Kidney (tissue), 13 donors: ENCODE measurements at regions not wholly inside any gene's neighbourhood (a gene's known extent, or its start where the extent isn't known, plus 50 kb on each side); places are given as distances from the start of the nearest gene placed in this dataset.

Source experiments
- DNase-seq, 5 donors: peaks; one replicate each; pipeline ENCODE4 v3.0.0-alpha.2; 2013 to 2020
- FAIRE-seq: peaks from 2 replicates; lab custom pipeline; 2012; peaks lifted over from hg19 to GRCh38; lab: Jason Lieb, UNC
- H3K27ac ChIP-seq, 2 donors: one replicate each; pipeline ENCODE4 v1.7.0; 2013; ENCODE audit warnings: low read depth in 2 of 2, low read length in 2 of 2, inconsistent platforms in 1 of 2
- H3K27me3 ChIP-seq: one replicate; pipeline ENCODE4 v1.7.1; 2013; ENCODE audit warnings: low read length, inconsistent platforms; ENCODE audit not compliant: control insufficient read depth, insufficient read depth
- H3K36me3 ChIP-seq, 3 donors: one replicate each; pipeline versions ENCODE4 v1.7.0 to v1.7.1; 2013; ENCODE audit warnings: low read length in 3 of 3, control low read depth in 1 of 3, inconsistent platforms in 1 of 3; ENCODE audit not compliant: insufficient read depth in 3 of 3, control insufficient read depth in 2 of 3
- H3K4me1 ChIP-seq, 3 donors: one replicate each; pipeline versions ENCODE4 v1.7.0 to v1.7.1; 2013; ENCODE audit warnings: low read length in 3 of 3, inconsistent platforms in 1 of 3, low read depth in 1 of 3; ENCODE audit not compliant: control insufficient read depth in 2 of 3, insufficient read depth in 2 of 3
- H3K4me3 ChIP-seq, 3 donors: one replicate each; pipeline versions ENCODE4 v1.7.0 to v1.8.1; 2013; ENCODE audit warnings: low read length in 3 of 3, control low read depth in 1 of 3, inconsistent platforms in 1 of 3
- H3K9ac ChIP-seq, 3 donors: one replicate each; pipeline versions ENCODE4 v1.7.0 to v1.7.1; 2013; ENCODE audit warnings: low read length in 3 of 3, control low read depth in 1 of 3, inconsistent platforms in 1 of 3
- H3K9me3 ChIP-seq, 3 donors: one replicate each; pipeline versions ENCODE4 v1.7.0 to v1.7.1; 2013; ENCODE audit warnings: low read length in 3 of 3, control low read depth in 1 of 3, inconsistent platforms in 1 of 3; ENCODE audit not compliant: control insufficient read depth in 2 of 3, insufficient read depth in 1 of 3
- CTCF ChIP-seq: IDR thresholded peaks from 3 replicates; pipeline ENCODE4 v1.5.1; 2012; ENCODE audit warnings: mild to moderate bottlenecking, moderate library complexity, borderline replicate concordance; ENCODE audit not compliant: insufficient read depth; ENCODE audit errors: extremely low read depth
- intact Hi-C: fragments of 100-400 bp; cut with DNase I; formaldehyde crosslinking; loops from one replicate; pipeline ENCODE4 v1.11.1; 2022
- donor health status: control.
- donor health status: control.
- donor health status: control.
- donor health status: control.
- donor health status: control.
- donor health status: DM: yes; HTN: yes; CAD: no.
- donor health status: Normal renal cell carcinoma (clear cell type).

GRCh38 chr9:105048331-105048730, 120.4 kb upstream of the ABCA1 start:
- no peak for DNase-seq
- Histone ChIP-seq H3K27ac (no peak overlapping the region), H3K27me3 (no peaks in the 10 kb centered on the region), H3K4me3 (no peak overlapping the region), H3K9ac (no peak overlapping the region), H3K36me3 (no peaks in the 10 kb centered on the region), H3K9me3 (no peaks in the 10 kb centered on the region), H3K4me1 (peaks cover 0 to 4% (median 0%) of the 10 kb centered on the region in 3 donors)
- intact Hi-C loops, result no loop called here
- no peak for TF ChIP-seq CTCF
- no peak for FAIRE-seq

GRCh38 chr9:105050296-105050695, 122.3 kb upstream of the ABCA1 start:
- intact Hi-C loops, result no loop called here

GRCh38 chr9:105051897-105052296, 123.9 kb upstream of the ABCA1 start:
- Histone ChIP-seq H3K9me3 (no peaks in the 10 kb centered on the region), H3K4me3 (no peak overlapping the region), H3K36me3 (no peaks in the 10 kb centered on the region), H3K9ac (no peak overlapping the region), H3K27ac (no peak overlapping the region), H3K27me3 (no peaks in the 10 kb centered on the region), H3K4me1 (peaks cover 0 to 2% (median 0%) of the 10 kb centered on the region in 3 donors)
- TF ChIP-seq CTCF, result no peak
- DNase-seq, result no peak
- intact Hi-C loops, result no loop called here
- no peak for FAIRE-seq

More at GRCh38 chr9:105050296-105050695, 122.3 kb upstream of the ABCA1 start:
- no peak overlapping the region for H3K4me3 ChIP-seq
- H3K9ac ChIP-seq, result no peak overlapping the region
- no peak for TF ChIP-seq CTCF
- DNase-seq (no peak), FAIRE-seq (no peak)
- H3K9me3 ChIP-seq, result no peaks in the 10 kb centered on the region
- no peak overlapping the region for H3K27ac ChIP-seq
- peaks cover 0 to 4% (median 0%) of the 10 kb centered on the region in 3 donors for H3K4me1 ChIP-seq
- no peaks in the 10 kb centered on the region for H3K36me3 ChIP-seq
- H3K27me3 ChIP-seq, result no peaks in the 10 kb centered on the region

- intact Hi-C loops, result no loop called here
- H3K36me3 ChIP-seq, result no peaks in the 10 kb centered on the region
- no peak overlapping the region for H3K9ac ChIP-seq
- H3K27me3 ChIP-seq, result no peaks in the 10 kb centered on the region
- no peak for TF ChIP-seq CTCF
- FAIRE-seq, result no peak
- DNase-seq, result no peak
- H3K4me3 ChIP-seq, result no peak overlapping the region
- H3K4me1 ChIP-seq, result no peaks in the 10 kb centered on the region
- no peak overlapping the region for H3K27ac ChIP-seq
- H3K9me3 ChIP-seq, result no peaks in the 10 kb centered on the region
Measured at GRCh38 chr9:105052346-105052745, 124.4 kb upstream of the ABCA1 start.
